ENCODE measurements at regions not wholly inside any gene's neighbourhood (a gene's known extent, or its start where the extent isn't known, plus 50 kb on each side); places are given as distances from the start of the nearest gene placed in this dataset.

- no peak for TF ChIP-seq POLR2A (IDR thresholded peaks at IDR 0.05; ENCODE audit: low read depth, low read length)
- no peak for TF ChIP-seq FOS (IDR thresholded peaks at IDR 0.05; ENCODE audit: borderline replicate concordance, insufficient read depth, low read length)
- no peak for TF ChIP-seq JUN (IDR thresholded peaks at IDR 0.05; ENCODE audit: borderline replicate concordance, insufficient read depth, insufficient read length, low read depth)
- no peaks in the 10 kb centered on the region for H3K4me1 ChIP-seq (ENCODE audit: control insufficient read depth, extremely low read depth, insufficient read depth, low read length)
- H2AFZ ChIP-seq (ENCODE audit: low read depth, low read length), result no peak overlapping the region
- no peak overlapping the region for H3K27ac ChIP-seq (ENCODE audit: insufficient read depth, low read depth, low read length)
- no peak overlapping the region for H3K4me2 ChIP-seq (ENCODE audit: insufficient read depth, low read length)
- H3K9ac ChIP-seq (replicated peaks; ENCODE audit: extremely low read depth, insufficient read depth, low read length), result no peak overlapping the region
- ChIA-PET POLR2A (no interaction called here), CTCF (no interaction called here)
- H3K4me3 ChIP-seq (replicated peaks in 1 of 3; ENCODE audit: insufficient read depth in 1 of 3, low read depth in 1 of 3, low read length in 3 of 3), result no peak overlapping the region
- FAIRE-seq, result no peak
- DNase-seq (ENCODE audit: low read depth, low spot score), result no peak
- H3K79me2 ChIP-seq (ENCODE audit: control insufficient read depth, insufficient read depth, low read length), result no peaks in the 10 kb centered on the region
- no TSS peak for BruUV-seq (replicated peaks)
- H4K20me1 ChIP-seq (replicated peaks; ENCODE audit: control insufficient read depth, extremely low read depth, insufficient read depth, low read length), result no peaks in the 10 kb centered on the region
- H3K9me3 ChIP-seq (replicated peaks; ENCODE audit: control insufficient read depth, insufficient read depth, low read length), result no peaks in the 10 kb centered on the region
- H3K27me3 ChIP-seq (ENCODE audit: control insufficient read depth in 2 of 2, insufficient read depth in 2 of 2, low read length in 2 of 2), result no peaks in the 10 kb centered on the region
- H3K9me1 ChIP-seq (replicated peaks; ENCODE audit: control insufficient read depth, extremely low read depth, insufficient read depth, low read length), result no peaks in the 10 kb centered on the region
- intact Hi-C loops (cut with micrococcal nuclease) (no loop called here), dilution Hi-C loops (cut with MboI; ENCODE audit: extremely low pct_ligation_motif_present, low sequenced_read_pairs) (no loop called here)
- H3K36me3 ChIP-seq (ENCODE audit: control insufficient read depth in 2 of 2, extremely low read depth in 1 of 2, insufficient read depth in 2 of 2, low read length in 2 of 2), result no peaks in the 10 kb centered on the region
These were observed 125.2 kb upstream of the CDH6 start for GRCh38 chr5:31068287-31068686.

GRCh38 chr5:31066655-31067328, 126.7 kb upstream of the CDH6 start:
- H3K27ac ChIP-seq (ENCODE audit: insufficient read depth, low read depth, low read length), result no peak overlapping the region
- H3K36me3 ChIP-seq (ENCODE audit: control insufficient read depth in 2 of 2, extremely low read depth in 1 of 2, insufficient read depth in 2 of 2, low read length in 2 of 2), result no peaks in the 10 kb centered on the region
- BruUV-seq (replicated peaks), result no TSS peak
- DNase-seq (ENCODE audit: low read depth, low spot score) (no peak), FAIRE-seq (no peak)
- no peak for TF ChIP-seq CTCF (IDR thresholded peaks at IDR 0.05; ENCODE audit: extremely low read depth in 1 of 2, insufficient read depth in 1 of 2, low read depth in 1 of 2, low read length in 2 of 2)
- TF ChIP-seq MAX (IDR thresholded peaks at IDR 0.05; ENCODE audit: insufficient read depth, insufficient read length), result no peak
- TF ChIP-seq JUN (IDR thresholded peaks at IDR 0.05; ENCODE audit: borderline replicate concordance, insufficient read depth, insufficient read length, low read depth), result no peak
- no peak for TF ChIP-seq POLR2A (IDR thresholded peaks at IDR 0.05; ENCODE audit: low read depth, low read length)
- no peak for TF ChIP-seq POLR2AphosphoS5 (IDR thresholded peaks at IDR 0.05; ENCODE audit: insufficient read depth, low read depth, low read length)
- no peak for TF ChIP-seq MYC (IDR thresholded peaks at IDR 0.05; ENCODE audit: low read depth, low read length)
- no peak for TF ChIP-seq FOS (IDR thresholded peaks at IDR 0.05; ENCODE audit: borderline replicate concordance, insufficient read depth, low read length)
- no peak for TF ChIP-seq GATA2 (IDR thresholded peaks at IDR 0.05; ENCODE audit: insufficient read depth, insufficient read length, low read depth, low read length)
- TF ChIP-seq EZH2 (IDR thresholded peaks at IDR 0.05; ENCODE audit: borderline replicate concordance, low read depth, low read length, severe bottlenecking), result no peak
- H3K4me2 ChIP-seq (ENCODE audit: insufficient read depth, low read length), result no peak overlapping the region
- no peaks in the 10 kb centered on the region for H3K9me3 ChIP-seq (replicated peaks; ENCODE audit: control insufficient read depth, insufficient read depth, low read length)
- CTCF ChIA-PET, result no interaction called here
- no peaks in the 10 kb centered on the region for H3K4me1 ChIP-seq (ENCODE audit: control insufficient read depth, extremely low read depth, insufficient read depth, low read length)
- intact Hi-C loops (cut with micrococcal nuclease), result no loop called here
- no peaks in the 10 kb centered on the region for H3K27me3 ChIP-seq (ENCODE audit: control insufficient read depth in 2 of 2, insufficient read depth in 2 of 2, low read length in 2 of 2)
- no peak overlapping the region for H3K4me3 ChIP-seq (replicated peaks in 1 of 3; ENCODE audit: insufficient read depth in 1 of 3, low read depth in 1 of 3, low read length in 3 of 3)
- H3K79me2 ChIP-seq (ENCODE audit: control insufficient read depth, insufficient read depth, low read length), result no peaks in the 10 kb centered on the region
- H3K9me1 ChIP-seq (replicated peaks; ENCODE audit: control insufficient read depth, extremely low read depth, insufficient read depth, low read length), result no peaks in the 10 kb centered on the region
- no peak overlapping the region for H3K9ac ChIP-seq (replicated peaks; ENCODE audit: extremely low read depth, insufficient read depth, low read length)
- no peaks in the 10 kb centered on the region for H4K20me1 ChIP-seq (replicated peaks; ENCODE audit: control insufficient read depth, extremely low read depth, insufficient read depth, low read length)
- H2AFZ ChIP-seq (ENCODE audit: low read depth, low read length), result no peak overlapping the region
- POLR2A ChIA-PET, result no interaction called here
- dilution Hi-C loops (cut with MboI; ENCODE audit: extremely low pct_ligation_motif_present, low sequenced_read_pairs), result no loop called here

All from endothelial cell of umbilical vein (primary cell).